ENCODE measurements at regions not wholly inside any gene's neighbourhood (a gene's known extent, or its start where the extent isn't known, plus 50 kb on each side); places are given as distances from the start of the nearest gene placed in this dataset.
"Not testable (repeated sequence)": the region's sequence is repeated elsewhere in the genome, so short reads cannot be mapped to it uniquely, and the experiment has no call there.

DNA sequence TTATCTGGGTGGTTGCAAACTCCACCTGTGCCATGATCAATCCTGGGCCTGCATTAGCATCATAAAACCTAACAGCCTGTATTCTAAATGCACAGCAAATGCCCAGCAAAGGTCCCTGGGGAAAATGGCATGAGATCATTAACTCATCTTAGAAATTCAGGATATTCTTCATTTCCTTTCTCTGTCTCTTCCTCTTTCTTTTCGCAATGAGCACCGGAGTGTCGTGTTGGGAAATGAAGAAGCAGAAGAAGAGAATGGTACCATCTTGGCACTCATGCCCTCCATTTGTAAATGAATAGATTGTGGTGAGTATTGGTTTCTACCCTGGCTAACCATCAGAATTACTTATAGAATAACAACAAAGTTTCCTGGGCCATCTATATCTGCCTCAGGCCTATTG is 193.6 kb downstream of the GALC start:
- Mint-ChIP-seq H3K4me1 (no peaks in the 10 kb centered on the region), H3K4me3 (no peak overlapping the region)

DNA sequence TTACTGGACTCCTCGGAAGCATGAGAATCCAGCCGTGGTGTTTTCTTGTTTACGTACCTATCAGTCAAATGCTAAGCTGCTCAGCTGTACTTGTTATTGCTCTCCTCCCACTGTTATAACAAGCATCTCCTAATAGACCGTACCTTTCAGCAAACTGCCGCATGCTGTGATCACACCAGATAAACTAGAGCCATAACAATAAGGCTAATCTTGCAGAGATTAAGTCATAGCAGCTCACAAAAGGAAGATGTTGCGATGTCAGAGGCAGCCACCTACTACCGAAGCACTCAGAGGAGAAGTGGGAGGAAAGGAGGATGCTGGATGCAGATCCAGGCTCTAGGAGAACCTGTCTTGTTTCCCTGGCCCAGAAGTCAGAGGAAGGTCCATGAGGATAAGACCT is 196.0 kb downstream of the GALC start:
- Mint-ChIP-seq H3K36me3 (ENCODE audit: low read depth) (no peaks in the 10 kb centered on the region), H3K9me3 (no peaks in the 10 kb centered on the region), H3K4me1 (no peaks in the 10 kb centered on the region), H3K27me3 (peaks cover 7% of the 10 kb centered on the region), H3K4me3 (no peak overlapping the region), H3K27ac (no peak overlapping the region)
- DNase-seq (no peak), ATAC-seq (no peak)

More for the DNA sequence above, 193.6 kb downstream of the GALC start:
- DNase-seq (no peak), ATAC-seq (no peak)
- H3K36me3 Mint-ChIP-seq (ENCODE audit: low read depth): no peaks in the 10 kb centered on the region
- H3K27ac Mint-ChIP-seq: no peak overlapping the region
- H3K9me3 Mint-ChIP-seq: no peaks in the 10 kb centered on the region
- H3K27me3 Mint-ChIP-seq: peaks cover 9% of the 10 kb centered on the region

DNA sequence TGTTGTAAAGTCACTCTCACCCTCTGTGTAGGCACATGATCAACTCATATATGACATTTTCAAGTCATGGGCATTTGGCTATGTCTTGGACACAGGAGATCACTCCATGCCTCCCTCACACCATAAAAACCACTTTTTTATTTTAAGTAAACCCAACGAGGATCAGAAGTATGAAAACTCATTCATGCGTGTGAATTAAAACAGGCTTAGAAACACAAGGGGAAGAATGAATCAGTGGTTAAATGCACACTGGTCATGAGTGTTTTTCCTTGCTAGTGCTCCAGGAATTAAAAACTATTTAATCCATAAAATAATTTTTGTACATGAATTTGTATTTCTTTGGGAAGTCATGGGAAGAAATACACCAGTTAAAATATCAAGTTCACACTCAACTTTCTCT is 198.4 kb downstream of the GALC start:
- Mint-ChIP-seq H3K36me3 (ENCODE audit: low read depth) (no peaks in the 10 kb centered on the region), H3K9me3 (no peaks in the 10 kb centered on the region)
- no peak for ATAC-seq

GRCh38 chr14:87785897-87786296 is 207.1 kb downstream of the GALC start:
- Mint-ChIP-seq H3K36me3 (ENCODE audit: low read depth) (no peaks in the 10 kb centered on the region), H3K4me3 (no peak overlapping the region), H3K4me1 (no peaks in the 10 kb centered on the region), H3K27ac (no peak overlapping the region), H3K9me3 (peaks cover 4% of the 10 kb centered on the region), H3K27me3 (no peaks in the 10 kb centered on the region)
- DNase-seq (no peak), ATAC-seq (no peak)

More for the DNA sequence above, 198.4 kb downstream of the GALC start:
- no peak overlapping the region for H3K27ac Mint-ChIP-seq
- H3K4me1 Mint-ChIP-seq: no peaks in the 10 kb centered on the region
- no peak overlapping the region for H3K4me3 Mint-ChIP-seq
- H3K27me3 Mint-ChIP-seq: peaks cover 5% of the 10 kb centered on the region
- DNase-seq: no peak

- Mint-ChIP-seq H3K27me3 (no peaks in the 10 kb centered on the region), H3K27ac (no peak overlapping the region), H3K36me3 (ENCODE audit: low read depth) (no peaks in the 10 kb centered on the region)
These were observed 208.6 kb downstream of the GALC start for GRCh38 chr14:87784386-87784785.

DNA sequence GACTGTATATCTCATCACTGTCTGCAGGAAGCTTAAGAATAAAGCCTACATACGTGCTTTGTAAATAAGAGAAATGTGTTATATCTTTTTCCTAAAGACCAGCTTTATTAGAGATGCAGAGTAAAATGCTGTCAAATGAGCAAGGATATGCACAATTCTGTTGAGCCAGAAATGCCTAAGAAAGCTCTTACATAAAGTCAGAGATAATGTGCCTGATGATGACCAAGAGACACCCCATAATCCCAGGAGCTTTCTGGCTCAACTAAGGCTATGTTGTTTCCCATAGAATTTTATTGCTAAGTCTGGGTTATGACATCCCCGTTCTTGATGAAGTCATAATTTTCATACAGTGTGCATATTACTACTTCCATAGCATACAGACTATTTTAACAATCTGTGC is 209.9 kb downstream of the GALC start:
- Mint-ChIP-seq H3K9me3 (peaks cover 4% of the 10 kb centered on the region), H3K27ac (no peak overlapping the region), H3K27me3 (no peaks in the 10 kb centered on the region), H3K36me3 (ENCODE audit: low read depth) (no peaks in the 10 kb centered on the region), H3K4me3 (no peak overlapping the region), H3K4me1 (no peaks in the 10 kb centered on the region)
- DNase-seq (no peak), ATAC-seq (no peak)

More at GRCh38 chr14:87784386-87784785, 208.6 kb downstream of the GALC start:
- ATAC-seq: no peak
- no peaks in the 10 kb centered on the region for H3K4me1 Mint-ChIP-seq
- H3K9me3 Mint-ChIP-seq: peaks cover 4% of the 10 kb centered on the region
- H3K4me3 Mint-ChIP-seq: no peak overlapping the region
- DNase-seq: no peak

- no peaks in the 10 kb centered on the region for H3K27me3 Mint-ChIP-seq
- DNase-seq (no peak), ATAC-seq (no peak)
- H3K27ac Mint-ChIP-seq: no peak overlapping the region
- no peak overlapping the region for H3K4me3 Mint-ChIP-seq
- H3K36me3 Mint-ChIP-seq (ENCODE audit: low read depth): no peaks in the 10 kb centered on the region
- no peaks in the 10 kb centered on the region for H3K4me1 Mint-ChIP-seq
- peaks cover 3% of the 10 kb centered on the region for H3K9me3 Mint-ChIP-seq
These were observed 220.1 kb downstream of the GALC start for GRCh38 chr14:87772854-87773253.

GRCh38 chr14:87767567-87767901 is 225.4 kb downstream of the GALC start:
- Mint-ChIP-seq H3K27ac (no peak overlapping the region), H3K4me1 (no peaks in the 10 kb centered on the region), H3K9me3 (peaks cover 9% of the 10 kb centered on the region), H3K27me3 (no peaks in the 10 kb centered on the region), H3K36me3 (ENCODE audit: low read depth) (no peaks in the 10 kb centered on the region), H3K4me3 (no peak overlapping the region)
- DNase-seq: no peak
- ATAC-seq: no peak

DNA sequence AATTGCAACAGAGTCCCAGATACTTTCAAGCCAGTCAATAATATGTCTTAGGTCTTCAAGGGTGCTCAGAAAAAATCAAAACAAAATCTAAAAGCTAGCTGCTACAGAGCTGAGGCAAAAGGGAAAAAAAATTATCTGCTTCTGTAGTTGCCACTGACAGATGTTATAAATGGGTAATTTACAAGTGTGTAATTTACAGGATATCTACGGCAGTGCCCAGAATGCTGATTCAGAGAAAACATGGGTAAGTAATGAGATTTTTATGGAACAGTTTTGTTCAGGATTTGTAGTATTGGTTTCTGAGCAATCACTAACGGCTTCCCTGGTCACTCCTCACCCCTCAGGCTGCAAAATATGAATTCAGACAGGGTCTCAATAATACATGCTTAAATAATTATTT is 234.1 kb downstream of the GALC start:
- no peak for DNase-seq
- no peaks in the 10 kb centered on the region for H3K36me3 Mint-ChIP-seq (ENCODE audit: low read depth)
- no peaks in the 10 kb centered on the region for H3K4me1 Mint-ChIP-seq
- no peak overlapping the region for H3K27ac Mint-ChIP-seq
- peaks cover 18% of the 10 kb centered on the region for H3K9me3 Mint-ChIP-seq
- no peak overlapping the region for H3K4me3 Mint-ChIP-seq
- H3K27me3 Mint-ChIP-seq: peaks cover 4% of the 10 kb centered on the region
- no peak for ATAC-seq

DNA sequence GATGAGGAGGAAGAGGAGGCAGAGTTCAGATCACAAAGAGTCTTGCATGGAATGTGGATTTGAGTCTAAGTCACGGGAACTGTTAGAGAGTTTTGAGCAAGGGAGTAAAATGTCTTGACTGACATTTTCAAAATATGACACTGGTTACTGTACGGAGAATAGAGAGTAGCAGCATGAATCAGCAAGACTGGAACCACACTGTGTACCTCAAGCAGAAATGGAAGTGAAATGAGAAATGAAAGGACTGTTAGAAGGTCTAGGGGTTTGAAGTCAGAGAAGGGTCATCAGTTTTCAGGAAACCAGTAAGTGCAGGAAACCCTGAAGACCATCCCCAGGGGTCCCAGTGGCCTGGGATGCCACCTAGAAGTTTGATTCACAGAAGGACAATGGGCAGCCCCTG is 236.3 kb downstream of the GALC start:
- peaks cover 4% of the 10 kb centered on the region for H3K27me3 Mint-ChIP-seq
- peaks cover 4% of the 10 kb centered on the region for H3K9me3 Mint-ChIP-seq
- no peak for DNase-seq
- H3K36me3 Mint-ChIP-seq (ENCODE audit: low read depth): no peaks in the 10 kb centered on the region
- no peak overlapping the region for H3K27ac Mint-ChIP-seq
- H3K4me1 Mint-ChIP-seq: no peaks in the 10 kb centered on the region
- no peak overlapping the region for H3K4me3 Mint-ChIP-seq
- no peak for ATAC-seq

GRCh38 chr14:87754520-87755223 is 238.3 kb downstream of the GALC start:
- no peak overlapping the region for H3K4me3 Mint-ChIP-seq
- no peaks in the 10 kb centered on the region for H3K4me1 Mint-ChIP-seq

GRCh38 chr14:87748558-87748957 is 244.4 kb downstream of the GALC start:
- Mint-ChIP-seq H3K36me3 (ENCODE audit: low read depth) (no peaks in the 10 kb centered on the region), H3K4me1 (no peaks in the 10 kb centered on the region), H3K27me3 (peaks cover 7% of the 10 kb centered on the region), H3K4me3 (no peak overlapping the region), H3K9me3 (no peaks in the 10 kb centered on the region), H3K27ac (no peak overlapping the region)
- DNase-seq (no peak), ATAC-seq (no peak)

More at GRCh38 chr14:87754520-87755223, 238.3 kb downstream of the GALC start:
- ATAC-seq (no peak), DNase-seq (no peak)
- no peak overlapping the region for H3K27ac Mint-ChIP-seq
- no peaks in the 10 kb centered on the region for H3K36me3 Mint-ChIP-seq (ENCODE audit: low read depth)
- peaks cover 3% of the 10 kb centered on the region for H3K27me3 Mint-ChIP-seq
- H3K9me3 Mint-ChIP-seq: no peaks in the 10 kb centered on the region

GRCh38 chr14:87745507-87746118 is 247.4 kb downstream of the GALC start:
- ATAC-seq (no peak), DNase-seq (peak; percentile 12)
- Mint-ChIP-seq H3K4me3 (no peak overlapping the region), H3K27ac (no peak overlapping the region), H3K4me1 (no peaks in the 10 kb centered on the region), H3K36me3 (ENCODE audit: low read depth) (no peaks in the 10 kb centered on the region), H3K27me3 (peaks cover 6% of the 10 kb centered on the region), H3K9me3 (peaks cover 3% of the 10 kb centered on the region)

- not testable (repeated sequence) for H3K27ac Mint-ChIP-seq; ATAC-seq; H3K4me3 Mint-ChIP-seq; DNase-seq; H3K27me3 Mint-ChIP-seq; H3K36me3 Mint-ChIP-seq (ENCODE audit: low read depth); H3K4me1 Mint-ChIP-seq; H3K9me3 Mint-ChIP-seq
These were observed 258.2 kb downstream of the GALC start for GRCh38 chr14:87734577-87735360.

- not testable (repeated sequence) for H3K27me3 Mint-ChIP-seq; H3K36me3 Mint-ChIP-seq (ENCODE audit: low read depth); H3K27ac Mint-ChIP-seq; H3K4me3 Mint-ChIP-seq; H3K4me1 Mint-ChIP-seq; H3K9me3 Mint-ChIP-seq; DNase-seq; ATAC-seq
These were observed 259.9 kb downstream of the GALC start for GRCh38 chr14:87733115-87733514.
